A673 (cell line): ENCODE measurements at regions not wholly inside any gene's neighbourhood (a gene's known extent, or its start where the extent isn't known, plus 50 kb on each side); places are given as distances from the start of the nearest gene placed in this dataset.

ENCODE experiments used
- CTCF ChIP-seq: fragments of 300-800, 200-600 bp; sonication (generic); conservative IDR thresholded peaks from 2 replicates; pipeline ENCODE4 v1.5.1; 2017; ENCODE audit warnings: low read depth, mild to moderate bottlenecking, antibody characterized with exemption, low read length, moderate library complexity, mixed read lengths
- EZH2 ChIP-seq: fragments of 200-600 bp; sonication (generic); IDR thresholded peaks from 2 replicates; pipeline ENCODE4 v1.6.1; 2017; ENCODE audit warnings: borderline replicate concordance, low read depth, mild to moderate bottlenecking, mixed read lengths, antibody characterized with exemption, low read length; ENCODE audit not compliant: poor library complexity, severe bottlenecking

GRCh38 chr12:127130506-127131124 lies 1136.4 kb upstream of the TMEM132C start:
- TF ChIP-seq CTCF (no peak), EZH2 (no peak)
